Neural crest cell (in vitro differentiated cells): ENCODE measurements at regions not wholly inside any gene's neighbourhood (a gene's known extent, or its start where the extent isn't known, plus 50 kb on each side); places are given as distances from the start of the nearest gene placed in this dataset.

ENCODE experiments used
- DNase-seq: peaks from one replicate; pipeline ENCODE4 v3.0.0; 2021; ENCODE audit warnings: low read depth, mixed read lengths, low spot score
- H3K27ac Mint-ChIP-seq: one replicate; pipeline ENCODE4 v1.8.0; 2021; ENCODE audit warnings: mild to moderate bottlenecking, mixed read lengths; ENCODE audit not compliant: unreplicated experiment
- H3K27me3 Mint-ChIP-seq: 2 replicates; pipeline ENCODE4 v1.8.0; 2021; ENCODE audit warnings: low read depth, mild to moderate bottlenecking, mixed read lengths
- H3K36me3 Mint-ChIP-seq: 2 replicates; pipeline ENCODE4 v1.8.0; 2021; ENCODE audit warnings: low read depth, mild to moderate bottlenecking, mixed read lengths
- H3K4me1 Mint-ChIP-seq: 2 replicates; pipeline ENCODE4 v1.8.0; 2021; ENCODE audit warnings: mixed read lengths
- H3K4me3 Mint-ChIP-seq: one replicate; pipeline ENCODE4 v1.8.0; 2021; ENCODE audit warnings: mild to moderate bottlenecking, mixed read lengths
- H3K9me3 Mint-ChIP-seq: 2 replicates; pipeline ENCODE4 v1.8.0; 2021; ENCODE audit warnings: mixed read lengths
- TF ChIP-seq, protein P1 (sequence below): fragments of 200-600 bp; sonication (generic); conservative IDR thresholded peaks from 2 replicates; pipeline ENCODE4 v1.5.0; 2021; ENCODE audit warnings: antibody characterized with exemption, mild to moderate bottlenecking

DNA sequence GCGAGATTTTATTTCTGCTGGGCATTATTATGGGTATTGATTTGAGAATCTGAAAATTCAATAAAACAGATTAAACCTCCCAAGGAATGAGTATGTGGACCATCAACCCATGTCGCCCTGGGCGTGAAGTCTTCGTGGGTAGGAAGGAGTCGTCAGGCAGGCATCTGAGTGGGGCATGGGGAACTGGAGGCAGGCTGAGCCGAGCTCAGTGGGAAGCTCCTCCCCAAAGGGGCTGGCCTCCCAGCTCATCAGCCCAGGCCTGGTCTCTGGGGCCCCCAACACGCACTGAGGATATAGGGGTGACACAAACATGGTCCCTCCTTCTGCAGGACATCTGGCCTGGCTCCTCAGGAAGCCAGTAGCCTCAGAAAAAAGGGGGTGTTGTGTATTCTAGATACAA lies 265.2 kb downstream of the TFCP2L1 start:
- Mint-ChIP-seq H3K36me3 (no peaks in the 10 kb centered on the region), H3K27me3 (peaks cover 3% of the 10 kb centered on the region), H3K27ac (no peak overlapping the region), H3K4me1 (peaks cover 7% of the 10 kb centered on the region), H3K9me3 (peaks cover 4% of the 10 kb centered on the region), H3K4me3 (no peak overlapping the region)
- TF ChIP-seq, protein P1, sequence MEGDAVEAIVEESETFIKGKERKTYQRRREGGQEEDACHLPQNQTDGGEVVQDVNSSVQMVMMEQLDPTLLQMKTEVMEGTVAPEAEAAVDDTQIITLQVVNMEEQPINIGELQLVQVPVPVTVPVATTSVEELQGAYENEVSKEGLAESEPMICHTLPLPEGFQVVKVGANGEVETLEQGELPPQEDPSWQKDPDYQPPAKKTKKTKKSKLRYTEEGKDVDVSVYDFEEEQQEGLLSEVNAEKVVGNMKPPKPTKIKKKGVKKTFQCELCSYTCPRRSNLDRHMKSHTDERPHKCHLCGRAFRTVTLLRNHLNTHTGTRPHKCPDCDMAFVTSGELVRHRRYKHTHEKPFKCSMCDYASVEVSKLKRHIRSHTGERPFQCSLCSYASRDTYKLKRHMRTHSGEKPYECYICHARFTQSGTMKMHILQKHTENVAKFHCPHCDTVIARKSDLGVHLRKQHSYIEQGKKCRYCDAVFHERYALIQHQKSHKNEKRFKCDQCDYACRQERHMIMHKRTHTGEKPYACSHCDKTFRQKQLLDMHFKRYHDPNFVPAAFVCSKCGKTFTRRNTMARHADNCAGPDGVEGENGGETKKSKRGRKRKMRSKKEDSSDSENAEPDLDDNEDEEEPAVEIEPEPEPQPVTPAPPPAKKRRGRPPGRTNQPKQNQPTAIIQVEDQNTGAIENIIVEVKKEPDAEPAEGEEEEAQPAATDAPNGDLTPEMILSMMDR = no peak
- DNase-seq = no peak

DNA sequence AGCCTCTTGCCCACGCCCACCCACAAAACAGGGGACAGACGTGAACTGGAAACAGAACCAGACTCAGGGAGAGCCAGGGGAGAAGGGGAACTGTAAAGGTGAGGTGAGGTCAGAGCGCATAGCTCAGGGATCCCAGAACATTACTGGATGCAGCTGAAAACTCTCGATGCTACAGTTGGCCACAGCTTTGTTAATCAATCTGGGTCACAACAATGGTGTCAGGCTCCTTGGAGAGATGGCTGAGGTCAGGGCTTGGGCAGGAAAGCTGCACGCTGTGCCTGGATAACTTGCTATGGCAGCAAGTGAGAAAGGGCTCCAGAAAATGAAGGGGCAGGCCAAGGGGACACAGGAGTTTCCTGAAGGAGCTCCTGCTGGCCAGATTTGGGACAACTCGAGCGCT lies 263.3 kb downstream of the TFCP2L1 start:
- TF ChIP-seq, protein P1 = no peak
- H3K4me3 Mint-ChIP-seq = no peak overlapping the region
- no peak overlapping the region for H3K27ac Mint-ChIP-seq
- H3K27me3 Mint-ChIP-seq = peaks cover 10% of the 10 kb centered on the region
- peaks cover 7% of the 10 kb centered on the region for H3K4me1 Mint-ChIP-seq
- H3K36me3 Mint-ChIP-seq = no peaks in the 10 kb centered on the region
- DNase-seq = no peak
- H3K9me3 Mint-ChIP-seq = peaks cover 7% of the 10 kb centered on the region

DNA sequence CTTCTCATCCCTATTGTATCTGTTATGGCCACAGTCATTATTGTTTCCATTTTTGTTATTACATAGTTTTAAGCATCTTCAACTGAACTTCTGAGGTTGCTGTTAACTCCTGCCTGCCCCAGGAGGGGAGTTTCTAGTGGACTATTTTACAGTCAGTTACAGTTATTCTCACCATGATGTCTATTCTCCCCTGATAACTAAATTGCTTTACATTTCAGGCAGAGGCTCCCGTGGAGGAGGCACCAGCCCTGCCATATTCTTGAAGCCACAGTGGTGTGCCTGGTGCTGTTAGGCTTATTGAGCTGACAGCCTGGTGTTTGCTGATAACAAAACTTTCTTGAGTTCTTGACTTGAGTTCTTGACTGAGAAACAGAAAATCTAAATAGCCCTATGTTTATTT lies 256.4 kb downstream of the TFCP2L1 start:
- DNase-seq = no peak
- Mint-ChIP-seq H3K27me3 (peaks cover 22% of the 10 kb centered on the region), H3K4me1 (no peaks in the 10 kb centered on the region), H3K36me3 (no peaks in the 10 kb centered on the region), H3K9me3 (peaks cover 7% of the 10 kb centered on the region), H3K4me3 (no peak overlapping the region), H3K27ac (no peak overlapping the region)
- TF ChIP-seq, protein P1 = no peak

DNA sequence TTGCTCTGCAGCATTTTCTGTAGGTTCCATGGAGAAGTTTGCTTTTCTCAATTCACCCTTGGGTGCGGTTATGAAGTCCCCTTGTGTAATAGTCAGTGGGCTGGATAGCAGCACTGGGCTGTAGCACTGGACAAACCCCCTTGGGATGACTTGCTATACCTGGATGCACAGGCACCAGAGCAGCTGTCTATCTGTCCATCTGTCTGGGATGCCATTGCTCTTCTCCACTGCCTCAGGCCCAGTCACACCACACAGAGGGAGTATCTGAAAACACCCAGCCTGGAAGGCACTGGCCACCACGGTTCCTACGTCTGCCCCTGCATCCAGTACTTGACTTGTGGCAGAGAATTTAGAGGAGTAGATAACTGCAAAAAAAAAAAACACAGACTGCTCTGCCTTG lies 254.5 kb downstream of the TFCP2L1 start:
- peaks cover 4% of the 10 kb centered on the region for H3K4me1 Mint-ChIP-seq
- peaks cover 16% of the 10 kb centered on the region for H3K27me3 Mint-ChIP-seq
- no peak overlapping the region for H3K4me3 Mint-ChIP-seq
- TF ChIP-seq, protein P1 = no peak
- no peaks in the 10 kb centered on the region for H3K36me3 Mint-ChIP-seq
- no peak overlapping the region for H3K27ac Mint-ChIP-seq
- no peak for DNase-seq
- peaks cover 3% of the 10 kb centered on the region for H3K9me3 Mint-ChIP-seq

DNA sequence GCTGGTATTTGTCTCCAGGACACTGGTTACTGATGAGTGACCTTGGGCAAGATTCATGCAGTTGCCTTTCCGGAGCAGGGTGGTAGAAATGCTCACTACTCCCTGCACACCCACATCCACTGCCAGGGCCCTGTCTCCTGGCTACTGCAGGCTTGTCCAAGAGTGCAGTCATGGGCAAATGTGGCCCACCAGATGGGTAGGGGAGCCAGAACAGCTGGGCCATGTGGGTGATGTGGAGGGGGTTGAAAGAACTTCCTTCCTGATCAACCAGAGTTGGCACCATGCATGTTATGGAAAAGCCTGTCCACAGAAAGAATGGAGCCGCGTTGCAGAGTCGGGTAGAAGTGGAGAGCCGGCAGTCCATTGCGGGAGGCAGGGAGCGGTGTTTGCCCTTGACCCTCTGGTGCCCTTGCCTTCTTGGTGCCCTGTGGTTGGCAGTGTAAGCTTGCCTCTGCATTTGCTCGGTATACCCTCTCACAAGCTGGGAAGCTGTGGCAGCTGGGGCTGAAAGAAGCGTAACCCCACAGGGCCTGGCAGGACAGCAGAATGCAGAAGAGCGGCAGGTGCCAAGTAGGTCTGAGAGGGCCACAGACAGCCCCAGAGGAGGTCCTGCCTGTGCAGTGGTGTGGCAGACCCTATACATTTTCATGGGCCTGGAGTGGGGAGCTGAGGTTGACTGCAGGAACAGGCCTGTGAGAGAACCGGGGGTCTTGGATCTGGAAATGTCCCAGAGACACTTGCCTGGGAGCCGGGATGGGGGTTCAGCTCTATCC lies 253.2 kb downstream of the TFCP2L1 start:
- Mint-ChIP-seq H3K9me3 (no peaks in the 10 kb centered on the region), H3K4me3 (no peak overlapping the region), H3K4me1 (peaks cover 4% of the 10 kb centered on the region), H3K27ac (no peak overlapping the region), H3K27me3 (peaks cover 12% of the 10 kb centered on the region), H3K36me3 (no peaks in the 10 kb centered on the region)
- no peak for DNase-seq
- TF ChIP-seq, protein P1 = no peak
